WERI-Rb-1 (cell line): ENCODE measurements at regions not wholly inside any gene's neighbourhood (a gene's known extent, or its start where the extent isn't known, plus 50 kb on each side); places are given as distances from the start of the nearest gene placed in this dataset.

ENCODE experiments used
- DNase-seq: peaks from one replicate; pipeline ENCODE4 v3.0.0-alpha.2; 2020
- H3K27ac ChIP-seq: fragments of 250-450 bp; sonication (Bioruptor Pico); 2 replicates; pipeline ENCODE4 v1.5.1; 2020; ENCODE audit warnings: mild to moderate bottlenecking, moderate library complexity
- H3K27me3 ChIP-seq: fragments of 250-450 bp; sonication (Bioruptor Pico); 2 replicates; pipeline ENCODE4 v1.5.1; 2021; ENCODE audit warnings: mild to moderate bottlenecking, low read depth, moderate library complexity; ENCODE audit not compliant: insufficient read depth, severe bottlenecking
- H3K36me3 ChIP-seq: fragments of 250-450 bp; sonication (Bioruptor Pico); 2 replicates; pipeline ENCODE4 v1.5.1; 2020; ENCODE audit warnings: mild to moderate bottlenecking, moderate library complexity
- H3K4me3 ChIP-seq: 2 replicates; pipeline ENCODE4 v1.5.1; 2011; ENCODE audit warnings: low read depth, mild to moderate bottlenecking, control low read depth, low read length
- H3K9me3 ChIP-seq: fragments of 250-450 bp; sonication (Bioruptor Pico); 2 replicates; pipeline ENCODE4 v1.5.1; 2021; ENCODE audit warnings: mild to moderate bottlenecking, moderate library complexity; ENCODE audit not compliant: severe bottlenecking
- TF ChIP-seq, protein P1 (sequence below): IDR thresholded peaks from 2 replicates; pipeline ENCODE4 v1.5.1; 2011; ENCODE audit warnings: low read depth, mild to moderate bottlenecking, control low read depth, inconsistent platforms, low read length

DNA sequence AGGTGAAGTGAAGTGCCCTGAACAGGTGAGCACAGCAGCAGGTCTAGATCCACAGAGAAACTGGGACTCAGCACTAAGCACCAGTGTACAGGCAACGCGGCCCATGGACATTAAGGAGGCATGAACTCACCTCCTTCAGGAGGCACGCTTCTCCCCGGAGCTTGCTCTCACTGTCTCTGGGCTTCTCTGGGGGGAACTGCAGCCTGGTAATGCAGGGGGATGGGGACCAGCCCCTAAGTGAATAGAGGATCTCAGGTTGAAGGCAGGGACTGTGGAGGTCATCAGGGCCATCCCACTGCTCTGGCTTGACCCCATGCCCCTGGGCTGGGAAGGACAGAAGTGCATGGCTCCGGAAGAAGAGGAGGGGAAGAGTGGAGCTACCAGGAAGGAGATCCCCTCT lies 495.6 kb upstream of the B3GAT1 start:
- no peak overlapping the region for H3K27ac ChIP-seq
- no peaks in the 10 kb centered on the region for H3K36me3 ChIP-seq
- H3K27me3 ChIP-seq = peaks cover 43% of the 10 kb centered on the region
- no peak for DNase-seq
- no peaks in the 10 kb centered on the region for H3K9me3 ChIP-seq
- no peak overlapping the region for H3K4me3 ChIP-seq
- TF ChIP-seq, protein P1, sequence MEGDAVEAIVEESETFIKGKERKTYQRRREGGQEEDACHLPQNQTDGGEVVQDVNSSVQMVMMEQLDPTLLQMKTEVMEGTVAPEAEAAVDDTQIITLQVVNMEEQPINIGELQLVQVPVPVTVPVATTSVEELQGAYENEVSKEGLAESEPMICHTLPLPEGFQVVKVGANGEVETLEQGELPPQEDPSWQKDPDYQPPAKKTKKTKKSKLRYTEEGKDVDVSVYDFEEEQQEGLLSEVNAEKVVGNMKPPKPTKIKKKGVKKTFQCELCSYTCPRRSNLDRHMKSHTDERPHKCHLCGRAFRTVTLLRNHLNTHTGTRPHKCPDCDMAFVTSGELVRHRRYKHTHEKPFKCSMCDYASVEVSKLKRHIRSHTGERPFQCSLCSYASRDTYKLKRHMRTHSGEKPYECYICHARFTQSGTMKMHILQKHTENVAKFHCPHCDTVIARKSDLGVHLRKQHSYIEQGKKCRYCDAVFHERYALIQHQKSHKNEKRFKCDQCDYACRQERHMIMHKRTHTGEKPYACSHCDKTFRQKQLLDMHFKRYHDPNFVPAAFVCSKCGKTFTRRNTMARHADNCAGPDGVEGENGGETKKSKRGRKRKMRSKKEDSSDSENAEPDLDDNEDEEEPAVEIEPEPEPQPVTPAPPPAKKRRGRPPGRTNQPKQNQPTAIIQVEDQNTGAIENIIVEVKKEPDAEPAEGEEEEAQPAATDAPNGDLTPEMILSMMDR = no peak

DNA sequence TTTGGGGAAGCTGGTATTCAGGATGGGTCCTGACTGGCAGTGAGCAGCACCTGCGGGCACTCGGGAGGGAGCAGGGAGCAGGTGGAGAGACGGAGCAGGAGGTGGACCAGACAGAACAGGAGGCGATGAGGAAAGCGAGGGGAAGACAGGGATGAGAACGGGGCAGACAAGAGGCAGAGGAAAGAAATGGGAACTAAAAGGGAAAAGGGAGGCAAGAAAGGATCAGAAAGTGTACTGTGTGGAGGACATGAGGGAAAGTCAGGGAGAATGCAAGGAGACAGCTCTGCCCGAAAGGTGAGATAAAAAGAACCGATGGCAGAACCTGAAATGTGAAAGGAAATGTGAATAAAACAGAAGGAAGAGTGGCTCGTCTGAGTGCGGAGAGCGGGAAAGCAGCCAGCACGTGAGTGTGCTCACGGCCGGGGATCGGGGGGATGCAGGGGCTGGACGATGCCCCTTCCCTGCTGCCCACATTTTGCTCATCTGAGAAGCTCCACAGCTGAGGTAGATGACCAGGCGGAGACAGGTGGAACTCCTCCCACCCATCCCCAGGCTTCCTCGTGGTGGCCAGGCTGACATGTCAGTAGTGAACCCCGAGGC lies 494.4 kb upstream of the B3GAT1 start:
- TF ChIP-seq, protein P1 = no peak
- H3K9me3 ChIP-seq = no peaks in the 10 kb centered on the region
- peaks cover 37% of the 10 kb centered on the region for H3K27me3 ChIP-seq
- no peak for DNase-seq
- no peak overlapping the region for H3K4me3 ChIP-seq
- H3K27ac ChIP-seq = no peak overlapping the region
- no peaks in the 10 kb centered on the region for H3K36me3 ChIP-seq

DNA sequence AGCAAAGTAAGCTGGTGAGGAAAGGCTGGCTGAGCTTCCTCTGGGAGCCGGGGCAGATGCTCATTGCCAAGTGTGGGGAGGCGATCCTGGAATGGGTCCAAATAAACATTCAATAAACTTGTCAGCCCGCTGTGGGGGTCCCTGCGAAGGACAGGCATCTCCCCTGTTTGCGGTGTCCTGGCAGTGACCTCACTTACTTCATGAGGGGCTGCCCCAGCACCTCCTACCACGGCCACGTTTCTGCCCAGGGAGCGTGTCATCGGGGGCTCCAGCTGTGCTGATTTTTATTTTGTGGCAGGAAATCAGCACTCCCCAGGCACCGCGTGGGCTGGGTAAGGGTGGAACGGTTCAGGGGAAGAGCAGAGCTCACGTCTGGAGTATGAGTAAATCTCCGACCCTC lies 493.9 kb upstream of the B3GAT1 start:
- H3K4me3 ChIP-seq = no peak overlapping the region
- H3K27ac ChIP-seq = no peak overlapping the region
- TF ChIP-seq, protein P1 = no peak
- DNase-seq = no peak
- no peaks in the 10 kb centered on the region for H3K9me3 ChIP-seq
- H3K27me3 ChIP-seq = peaks cover 38% of the 10 kb centered on the region
- H3K36me3 ChIP-seq = no peaks in the 10 kb centered on the region

DNA sequence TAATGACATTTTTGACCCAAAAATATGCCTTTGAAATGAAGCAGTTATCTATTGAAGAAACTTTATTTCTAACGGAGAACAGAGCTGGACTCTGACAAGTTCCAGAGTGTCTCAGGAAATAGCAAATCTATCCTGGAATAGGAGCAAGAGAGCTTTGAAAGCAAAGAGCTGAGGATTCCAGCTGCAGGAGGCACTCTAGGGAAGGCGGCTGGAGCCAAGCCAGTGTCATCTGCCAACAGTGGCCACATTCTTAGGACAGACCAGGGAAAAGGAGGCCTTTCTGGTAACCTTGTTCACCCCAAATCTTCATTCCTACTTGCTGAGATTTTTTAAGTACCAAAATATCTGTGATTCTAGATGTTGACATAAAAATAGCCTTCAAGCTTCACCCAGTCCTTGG lies 493.5 kb upstream of the B3GAT1 start:
- TF ChIP-seq, protein P1 = no peak
- H3K27me3 ChIP-seq = peaks cover 42% of the 10 kb centered on the region
- DNase-seq = no peak
- H3K9me3 ChIP-seq = no peaks in the 10 kb centered on the region
- H3K4me3 ChIP-seq = no peak overlapping the region
- H3K27ac ChIP-seq = no peak overlapping the region
- H3K36me3 ChIP-seq = no peaks in the 10 kb centered on the region

DNA sequence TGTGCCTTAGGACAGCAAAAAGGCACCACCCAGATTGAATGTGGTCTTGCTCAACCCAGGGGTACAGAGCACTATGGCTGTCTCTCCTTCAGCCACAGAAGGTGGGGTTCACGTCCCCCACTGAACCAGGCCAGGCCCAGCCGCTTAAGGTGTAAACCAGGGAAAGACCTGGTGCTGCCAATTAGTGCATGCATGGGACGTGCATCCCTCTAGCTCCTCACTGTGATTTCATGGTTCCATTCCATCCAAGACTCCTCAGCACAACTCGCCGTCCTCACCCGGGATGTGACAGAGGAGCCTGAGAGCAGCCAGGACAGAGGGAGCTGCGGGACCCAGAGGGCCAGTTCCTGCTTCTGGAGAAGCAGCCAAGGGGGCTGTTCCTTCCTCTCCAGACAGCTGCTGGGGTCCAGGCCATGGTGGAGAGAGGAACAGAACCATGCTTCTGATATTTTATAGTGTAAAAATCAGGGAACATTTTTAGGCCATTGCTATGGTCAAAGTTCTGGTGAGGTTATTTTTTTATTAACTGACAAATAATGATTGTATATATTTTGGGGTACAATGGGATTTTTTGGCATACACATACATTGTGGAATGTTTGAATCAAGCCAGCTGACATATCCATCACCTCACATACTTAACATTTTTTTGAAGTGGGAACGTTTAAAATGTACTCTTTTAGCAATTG lies 492.2 kb upstream of the B3GAT1 start:
- H3K4me3 ChIP-seq = no peak overlapping the region
- no peak for DNase-seq
- H3K36me3 ChIP-seq = no peaks in the 10 kb centered on the region
- no peaks in the 10 kb centered on the region for H3K9me3 ChIP-seq
- TF ChIP-seq, protein P1 = no peak
- H3K27ac ChIP-seq = no peak overlapping the region
- peaks cover 49% of the 10 kb centered on the region for H3K27me3 ChIP-seq
